HG03060 (cell line): ENCODE measurements at regions not wholly inside any gene's neighbourhood (a gene's known extent, or its start where the extent isn't known, plus 50 kb on each side); places are given as distances from the start of the nearest gene placed in this dataset.
"Not testable (repeated sequence)": the region's sequence is repeated elsewhere in the genome, so short reads cannot be mapped to it uniquely, and the experiment has no call there.

ENCODE experiments used
- ATAC-seq: cut with Tn5 transposase; IDR thresholded peaks from one replicate; pipeline ENCODE4 v1.9.1; 2021; ENCODE audit warnings: low read depth, moderate number of reproducible peaks; ENCODE audit not compliant: unreplicated experiment

GRCh38 chrY:20891440-20892160, 135.7 kb downstream of the RPS4Y2 start:
- ATAC-seq: peak; percentile 65

- not testable (repeated sequence) for ATAC-seq
Observed at GRCh38 chrY:20925350-20926091, 169.6 kb downstream of the RPS4Y2 start.

GRCh38 chrY:20929691-20930342, 173.9 kb downstream of the RPS4Y2 start:
- ATAC-seq: no peak

- ATAC-seq: not testable (repeated sequence)
Observed at GRCh38 chrY:20936709-20937251, 180.9 kb downstream of the RPS4Y2 start.

GRCh38 chrY:20961512-20961911, 205.6 kb downstream of the RPS4Y2 start:
- no peak for ATAC-seq

- no peak for ATAC-seq
Observed at GRCh38 chrY:20967828-20968227, 211.9 kb downstream of the RPS4Y2 start.

- ATAC-seq: no peak
Observed at GRCh38 chrY:20968237-20968636, 212.3 kb downstream of the RPS4Y2 start.

GRCh38 chrY:20971371-20971770, 215.5 kb downstream of the RPS4Y2 start:
- no peak for ATAC-seq

- no peak for ATAC-seq
Observed at GRCh38 chrY:20986037-20986436, 230.1 kb downstream of the RPS4Y2 start.

- ATAC-seq: no peak
Observed at GRCh38 chrY:20990123-20990522, 234.2 kb downstream of the RPS4Y2 start.

GRCh38 chrY:20990869-20991548, 235.1 kb downstream of the RPS4Y2 start:
- peak; percentile 91 for ATAC-seq

- no peak for ATAC-seq
Observed at GRCh38 chrY:20997355-20997754, 241.4 kb downstream of the RPS4Y2 start.

GRCh38 chrY:20998016-20998415, 242.1 kb downstream of the RPS4Y2 start:
- no peak for ATAC-seq

GRCh38 chrY:20998483-20998882, 242.6 kb downstream of the RPS4Y2 start:
- no peak for ATAC-seq

- no peak for ATAC-seq
Observed at GRCh38 chrY:21001102-21001501, 245.2 kb downstream of the RPS4Y2 start.

GRCh38 chrY:21003059-21003458, 247.2 kb downstream of the RPS4Y2 start:
- no peak for ATAC-seq

- ATAC-seq: no peak
Observed at GRCh38 chrY:21005531-21005930, 249.6 kb downstream of the RPS4Y2 start.

- ATAC-seq: no peak
Observed at GRCh38 chrY:21021811-21022210, 265.9 kb downstream of the RPS4Y2 start.

GRCh38 chrY:21022326-21023044, 266.6 kb downstream of the RPS4Y2 start:
- ATAC-seq: no peak

- no peak for ATAC-seq
Observed at GRCh38 chrY:21023906-21024305, 268.0 kb downstream of the RPS4Y2 start.
